CD4-positive, alpha-beta T cell treated with Interleukin-10 for 1 hour (primary cell): ENCODE measurements at regions not wholly inside any gene's neighbourhood (a gene's known extent, or its start where the extent isn't known, plus 50 kb on each side); places are given as distances from the start of the nearest gene placed in this dataset.
"Not testable (repeated sequence)": the region's sequence is repeated elsewhere in the genome, so short reads cannot be mapped to it uniquely, and the experiment has no call there.

Experiments
- DNase-seq: peaks from one replicate; pipeline ENCODE4 v3.0.0-alpha.2; 2020

DNA sequence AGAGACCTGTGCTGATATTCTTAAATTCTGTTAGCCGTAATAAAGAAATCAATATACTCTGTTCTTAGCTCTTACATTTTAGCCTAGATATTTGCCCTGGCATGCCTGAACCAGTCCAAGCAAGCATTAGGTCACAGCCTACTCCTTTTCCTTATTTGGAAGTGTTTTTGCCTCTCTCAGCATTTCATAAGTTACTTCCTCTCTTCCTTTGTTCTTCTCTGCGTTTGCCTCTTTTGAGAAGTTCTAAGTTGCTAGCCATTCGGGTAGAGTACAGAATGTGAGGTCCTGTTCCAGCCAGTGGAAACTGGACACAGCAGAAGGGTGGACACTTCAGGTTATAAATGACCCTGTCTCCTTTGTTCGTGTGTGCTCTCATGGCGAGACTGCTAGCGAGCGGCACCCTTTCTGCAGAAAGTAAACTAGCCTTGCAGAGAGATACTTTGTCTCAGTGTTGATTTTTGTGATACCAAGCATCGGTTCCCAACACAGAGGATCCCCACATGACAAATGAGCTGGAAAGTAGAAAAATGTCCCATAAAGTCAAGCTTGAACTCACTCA, 75.0 kb upstream of the FAM153A start:
- DNase-seq = not testable (repeated sequence)

DNA sequence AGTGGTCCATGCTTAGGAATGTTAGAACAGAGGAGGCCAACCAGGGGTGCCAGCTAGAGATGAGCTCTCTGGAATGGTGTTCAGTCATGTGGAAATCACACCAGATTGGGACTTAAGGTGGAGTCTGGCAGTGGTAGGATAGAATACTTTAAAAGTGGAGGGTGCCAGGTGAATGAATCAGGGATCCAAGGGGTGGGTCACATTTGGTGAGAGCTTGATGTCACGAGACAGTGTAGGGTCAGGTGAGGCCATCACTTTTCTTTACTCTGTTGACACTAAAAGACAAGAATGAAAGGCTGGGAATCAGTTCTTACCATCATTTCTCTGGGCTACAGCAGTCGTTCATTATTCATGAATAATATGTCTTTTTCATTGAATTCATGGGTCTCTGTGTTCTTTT, 73.8 kb upstream of the FAM153A start:
- DNase-seq = not testable (repeated sequence)

DNA sequence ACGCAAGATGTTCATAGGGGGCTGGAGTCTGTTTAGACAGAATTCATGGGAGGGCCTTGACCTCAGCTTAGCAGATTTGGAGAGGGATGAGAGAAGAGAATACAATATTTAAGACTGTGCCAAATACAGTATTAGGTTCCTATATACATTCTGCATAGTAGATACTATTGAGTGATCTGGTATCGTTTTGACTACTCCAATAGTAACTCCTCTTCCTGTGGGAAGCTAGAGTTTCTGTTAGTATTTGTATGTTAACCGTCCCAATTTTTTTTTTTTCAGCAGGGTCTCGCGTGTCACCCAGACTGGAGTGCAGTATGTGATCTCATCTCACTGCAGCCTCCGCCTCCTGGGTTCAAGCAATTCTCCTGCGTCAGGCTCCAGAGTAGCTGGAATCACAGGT, 65.2 kb upstream of the FAM153A start:
- not testable (repeated sequence) for DNase-seq

DNA sequence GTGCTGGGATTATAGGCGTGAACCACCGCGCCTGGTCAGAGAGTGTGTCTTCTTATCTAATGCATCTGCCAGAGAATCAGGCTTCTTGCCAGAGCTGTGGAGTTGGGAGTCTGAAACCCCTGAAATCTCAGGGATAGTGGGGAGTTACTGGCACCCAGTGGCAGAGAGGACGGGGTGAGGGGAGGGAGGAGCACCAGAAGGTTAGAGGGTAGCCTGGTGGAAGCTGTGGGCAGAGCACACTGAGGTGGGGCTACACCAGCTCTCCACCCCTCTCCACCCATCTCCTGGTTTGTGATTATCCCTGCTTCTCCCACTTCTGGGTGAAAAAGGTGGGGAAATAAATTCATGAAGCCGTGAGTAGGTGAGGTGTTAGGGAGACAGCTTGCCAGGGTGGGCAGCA, 63.9 kb upstream of the FAM153A start:
- DNase-seq = peak; percentile 10

DNA sequence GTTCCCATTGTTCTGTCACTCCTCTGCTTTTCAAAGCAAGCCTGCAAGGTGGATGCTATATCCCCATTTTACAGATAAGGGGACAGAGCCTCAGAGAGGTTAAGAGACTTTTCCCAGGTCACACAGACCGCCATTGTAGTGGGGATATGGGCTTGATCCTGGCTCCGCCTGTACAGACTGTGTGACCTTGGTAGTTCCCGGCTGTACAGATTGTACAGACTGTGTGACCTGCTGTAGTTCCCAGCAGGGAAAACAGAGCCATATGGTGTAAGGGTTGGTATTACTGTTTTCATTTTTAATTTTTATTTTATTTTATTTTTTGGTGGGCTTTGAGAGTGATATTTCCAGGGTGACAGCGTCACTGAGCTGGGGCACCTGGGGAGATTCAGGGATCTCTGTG, 63.2 kb upstream of the FAM153A start:
- DNase-seq = not testable (repeated sequence)

DNA sequence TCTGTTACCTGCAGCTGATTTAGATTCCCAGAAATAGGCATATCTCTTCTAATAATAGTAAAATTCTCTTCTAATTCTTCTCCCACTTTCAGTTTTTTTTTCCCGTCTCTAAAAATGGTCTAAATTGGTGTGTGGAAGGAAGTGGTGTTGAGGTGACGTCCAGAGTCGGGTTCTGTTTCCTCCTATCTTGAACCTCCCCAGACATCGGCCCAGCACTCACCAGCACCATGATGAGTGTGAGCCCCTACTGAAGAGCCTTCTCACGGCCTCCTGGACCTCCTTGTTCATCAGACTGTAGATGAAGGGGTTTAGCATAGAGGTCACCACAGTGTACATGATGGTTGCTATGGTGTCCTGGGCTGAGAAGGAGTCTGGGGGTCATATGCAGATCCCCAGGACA, 53.5 kb upstream of the FAM153A start:
- DNase-seq = peak; percentile 36
